MM.1S (cell line): ENCODE measurements at regions not wholly inside any gene's neighbourhood (a gene's known extent, or its start where the extent isn't known, plus 50 kb on each side); places are given as distances from the start of the nearest gene placed in this dataset.

Experiments
- DNase-seq: peaks from one replicate; pipeline ENCODE4 v3.0.0-alpha.2; 2015
- H2AFZ ChIP-seq: fragments of 300-600 bp; sonication (generic); 2 replicates; pipeline ENCODE4 v1.6.0; 2016; ENCODE audit warnings: antibody characterized with exemption, low read length
- H3F3A ChIP-seq: fragments of 300-600 bp; sonication (generic); 2 replicates; pipeline ENCODE4 v1.6.1; 2016; ENCODE audit warnings: mild to moderate bottlenecking, antibody characterized with exemption, low read length, moderate library complexity, mixed read lengths; ENCODE audit not compliant: insufficient read depth
- H3K27ac ChIP-seq: fragments of 300-600 bp; sonication (generic); 2 replicates; pipeline ENCODE4 v1.5.1; 2016; ENCODE audit warnings: mild to moderate bottlenecking, low read length
- H3K27me3 ChIP-seq: fragments of 300-600 bp; sonication (generic); replicated peaks from 2 replicates; pipeline ENCODE4 v1.6.0; 2016; ENCODE audit warnings: low read length; ENCODE audit not compliant: insufficient read depth
- H3K36me3 ChIP-seq: fragments of 300-600 bp; sonication (generic); replicated peaks from 2 replicates; pipeline ENCODE4 v1.6.1; 2016; ENCODE audit warnings: mild to moderate bottlenecking, low read length, mixed read lengths; ENCODE audit not compliant: insufficient read depth
- H3K4me1 ChIP-seq: fragments of 300-600 bp; sonication (generic); 2 replicates; pipeline ENCODE4 v1.6.1; 2016; ENCODE audit warnings: low read length, mixed read lengths
- H3K4me2 ChIP-seq: fragments of 300-600 bp; sonication (generic); 2 replicates; pipeline ENCODE4 v1.6.0; 2016; ENCODE audit warnings: low read depth, low read length
- H3K4me3 ChIP-seq: fragments of 300-600 bp; sonication (generic); 2 replicates; pipeline ENCODE4 v1.5.1; 2016; ENCODE audit warnings: low read length, mixed read lengths
- H3K79me2 ChIP-seq: fragments of 300-600 bp; sonication (generic); 2 replicates; pipeline ENCODE4 v1.6.1; 2016; ENCODE audit warnings: mixed run types, low read length, mixed read lengths
- H3K9ac ChIP-seq: fragments of 300-600 bp; sonication (generic); 2 replicates; pipeline ENCODE4 v1.6.1; 2016; ENCODE audit warnings: low read length, mixed read lengths
- H3K9me2 ChIP-seq: fragments of 300-600 bp; sonication (generic); replicated peaks from 2 replicates; pipeline ENCODE4 v1.6.1; 2016; ENCODE audit warnings: mild to moderate bottlenecking, low read length, mixed read lengths; ENCODE audit not compliant: insufficient read depth
- H3K9me3 ChIP-seq: fragments of 300-600 bp; sonication (generic); replicated peaks from 2 replicates; pipeline ENCODE4 v1.6.1; 2016; ENCODE audit warnings: mild to moderate bottlenecking, low read length, mixed read lengths; ENCODE audit not compliant: insufficient read depth
- H4K20me1 ChIP-seq: fragments of 300-600 bp; sonication (generic); 2 replicates; pipeline ENCODE4 v1.6.1; 2016; ENCODE audit warnings: mild to moderate bottlenecking, low read length, moderate library complexity, mixed read lengths; ENCODE audit not compliant: insufficient read depth
- CTCF ChIP-seq: fragments of 300-600 bp; sonication (generic); IDR thresholded peaks from 2 replicates; pipeline ENCODE4 v1.5.1; 2016; ENCODE audit warnings: antibody characterized with exemption, low read length, mixed read lengths
- EZH2 ChIP-seq: fragments of 300-600 bp; sonication (generic); optimal IDR thresholded peaks from 2 replicates; pipeline ENCODE3; 2017; ENCODE audit warnings: low read depth, mild to moderate bottlenecking, antibody characterized with exemption, low read length, mixed read lengths
- EZH2phosphoT487 ChIP-seq: fragments of 300-600 bp; sonication (generic); IDR thresholded peaks from 2 replicates; pipeline ENCODE4 v1.6.1; 2018; ENCODE audit warnings: antibody characterized with exemption, low read length

GRCh38 chr21:17003258-17003615, 509.6 kb upstream of the CXADR start:
- Histone ChIP-seq H3K9me2 (no peaks in the 10 kb centered on the region), H3K79me2 (no peaks in the 10 kb centered on the region), H3F3A (0 out of 2 replicates have a peak, but pooled peaks cover 7% of the 10 kb centered on the region), H3K27me3 (no peaks in the 10 kb centered on the region), H3K4me3 (peak overlapping the region; percentile 40), H3K9me3 (no peaks in the 10 kb centered on the region), H3K9ac (no peak overlapping the region; the same call in 1 of the 2 replicates), H3K36me3 (no peaks in the 10 kb centered on the region), H4K20me1 (no peaks in the 10 kb centered on the region), H3K27ac (peak overlapping the region; percentile 13; the same call in 1 of the 2 replicates), H3K4me2 (peak overlapping the region; percentile 38), H2AFZ (peak overlapping the region; percentile 35), H3K4me1 (peaks cover 12% of the 10 kb centered on the region; the same call in 1 of the 2 replicates)
- no peak for DNase-seq
- TF ChIP-seq EZH2phosphoT487 (no peak), EZH2 (no peak), CTCF (no peak)

GRCh38 chr21:17003763-17004373, 509.0 kb upstream of the CXADR start:
- peak overlapping the region; percentile 35 for H2AFZ ChIP-seq
- no peak for TF ChIP-seq EZH2
- TF ChIP-seq EZH2phosphoT487 = no peak
- TF ChIP-seq CTCF = no peak
- H3K4me2 ChIP-seq = peak overlapping the region; percentile 38
- H3K9ac ChIP-seq = peak overlapping the region; percentile 1; the same call in 1 of the 2 replicates
- H3K79me2 ChIP-seq = no peaks in the 10 kb centered on the region
- H3K36me3 ChIP-seq = no peaks in the 10 kb centered on the region
- DNase-seq = peak; percentile 58
- H3K9me3 ChIP-seq = no peaks in the 10 kb centered on the region
- no peaks in the 10 kb centered on the region for H4K20me1 ChIP-seq
- no peaks in the 10 kb centered on the region for H3K27me3 ChIP-seq
- H3K4me1 ChIP-seq = peaks cover 12% of the 10 kb centered on the region; the same call in 1 of the 2 replicates
- peak overlapping the region; percentile 13; the same call in 1 of the 2 replicates for H3K27ac ChIP-seq
- 0 out of 2 replicates have a peak, but pooled peaks cover 7% of the 10 kb centered on the region for H3F3A ChIP-seq
- H3K9me2 ChIP-seq = no peaks in the 10 kb centered on the region
- H3K4me3 ChIP-seq = peak overlapping the region; percentile 40

GRCh38 chr21:17032141-17032655, 480.6 kb upstream of the CXADR start:
- no peaks in the 10 kb centered on the region for H3K4me1 ChIP-seq
- no peaks in the 10 kb centered on the region for H3F3A ChIP-seq
- no peak overlapping the region for H3K4me3 ChIP-seq
- no peaks in the 10 kb centered on the region for H3K9me3 ChIP-seq
- no peaks in the 10 kb centered on the region for H3K36me3 ChIP-seq
- no peak overlapping the region for H3K4me2 ChIP-seq
- no peak for TF ChIP-seq EZH2
- TF ChIP-seq CTCF = no peak
- TF ChIP-seq EZH2phosphoT487 = no peak
- no peak overlapping the region for H3K27ac ChIP-seq
- no peak overlapping the region for H3K9ac ChIP-seq
- no peaks in the 10 kb centered on the region for H4K20me1 ChIP-seq
- no peaks in the 10 kb centered on the region for H3K9me2 ChIP-seq
- no peaks in the 10 kb centered on the region for H3K27me3 ChIP-seq
- no peaks in the 10 kb centered on the region for H3K79me2 ChIP-seq
- H2AFZ ChIP-seq = no peak overlapping the region
- no peak for DNase-seq
